Stimulated activated CD8-positive, alpha-beta memory T cell treated with anti-CD3 and anti-CD28 coated beads, Interleukin-2, amount 100 ng/mL, for 1 hour (primary cell): ENCODE measurements at regions not wholly inside any gene's neighbourhood (a gene's known extent, or its start where the extent isn't known, plus 50 kb on each side); places are given as distances from the start of the nearest gene placed in this dataset.
"Not testable (repeated sequence)": the region's sequence is repeated elsewhere in the genome, so short reads cannot be mapped to it uniquely, and the experiment has no call there.

Experiments used
- DNase-seq, 2 donors: peaks; one replicate each; pipeline ENCODE4 v3.0.0-alpha.2; 2020; ENCODE audit warnings: low read depth in 2 of 2

DNA sequence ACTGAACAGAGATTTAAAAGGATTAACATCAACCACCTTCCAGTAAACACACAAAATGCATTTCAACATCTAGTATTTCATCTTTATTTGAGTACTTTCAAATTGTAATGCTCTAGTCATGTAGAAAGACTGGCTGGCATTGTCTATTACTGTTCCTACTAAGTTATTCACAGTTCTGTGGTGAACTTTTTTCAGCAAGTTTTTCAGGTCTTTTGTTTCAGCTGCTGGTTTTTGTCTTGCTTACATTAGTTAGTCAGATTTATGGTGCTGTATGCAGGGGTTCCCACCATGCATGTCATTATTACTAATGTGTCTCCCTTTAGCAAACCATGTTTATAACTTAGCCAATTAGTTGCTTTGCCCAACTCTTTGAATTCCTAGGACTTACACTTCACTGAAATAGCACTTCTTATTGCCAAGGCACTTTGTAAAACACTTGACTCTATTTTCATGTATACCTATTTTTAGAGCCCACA is 253.4 kb upstream of the KITLG start:
- no peak for DNase-seq

DNA sequence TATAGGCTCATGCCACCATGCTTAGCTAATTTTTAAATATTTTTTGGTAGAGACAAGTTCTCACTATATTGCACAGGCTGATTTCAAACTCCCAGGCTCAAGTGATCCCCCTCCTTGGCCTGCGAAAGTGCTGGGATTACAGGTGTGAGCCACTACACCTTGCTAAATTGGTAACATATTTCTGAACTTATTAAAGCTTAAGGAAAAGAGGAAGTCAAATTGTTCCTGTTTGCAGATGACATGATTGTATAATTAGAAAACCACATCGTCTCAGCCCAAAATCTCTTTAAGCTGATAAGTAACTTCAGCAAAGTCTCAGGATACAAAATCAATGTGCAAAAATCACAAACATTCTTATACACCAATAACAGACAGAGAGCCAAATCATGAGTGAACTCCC is 248.3 kb upstream of the KITLG start:
- not testable (repeated sequence) for DNase-seq

DNA sequence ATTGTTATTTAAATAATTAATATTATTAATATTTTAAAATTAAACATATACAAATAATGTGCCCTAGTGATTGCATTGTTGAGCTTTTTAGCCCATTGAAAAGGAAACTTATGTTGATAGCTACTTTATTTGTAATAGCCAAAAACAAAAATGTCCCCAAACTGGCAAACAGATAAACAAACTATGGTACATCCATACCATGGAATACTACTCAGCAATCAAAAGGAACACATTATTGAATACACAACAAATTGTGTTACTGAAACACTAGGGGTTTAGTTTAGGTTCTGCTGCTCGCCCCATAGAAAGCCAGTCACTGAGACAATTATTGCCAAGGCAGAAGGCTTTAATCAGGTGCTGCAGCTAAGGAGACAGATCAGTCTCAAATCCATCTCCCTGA is 239.7 kb upstream of the KITLG start:
- DNase-seq: no peak

DNA sequence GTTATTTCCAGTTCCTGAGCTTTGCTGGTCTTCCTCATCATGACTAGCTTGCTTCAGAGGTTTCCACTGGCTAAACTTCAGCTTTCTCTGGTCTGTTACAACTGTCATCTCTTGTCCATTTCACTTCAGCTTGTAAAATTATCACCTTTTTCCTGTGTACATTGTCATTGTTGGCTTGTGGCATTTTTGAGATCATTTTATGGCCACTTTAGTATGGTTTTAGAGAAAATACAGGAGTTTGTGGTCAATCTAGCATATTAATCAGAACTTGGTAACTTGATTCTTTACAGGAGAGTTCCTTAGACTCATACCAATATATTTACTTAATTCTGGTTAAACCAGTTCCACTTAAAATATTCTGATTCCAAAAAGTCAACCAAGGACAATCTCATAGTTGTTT is 235.9 kb upstream of the KITLG start:
- DNase-seq: no peak

DNA sequence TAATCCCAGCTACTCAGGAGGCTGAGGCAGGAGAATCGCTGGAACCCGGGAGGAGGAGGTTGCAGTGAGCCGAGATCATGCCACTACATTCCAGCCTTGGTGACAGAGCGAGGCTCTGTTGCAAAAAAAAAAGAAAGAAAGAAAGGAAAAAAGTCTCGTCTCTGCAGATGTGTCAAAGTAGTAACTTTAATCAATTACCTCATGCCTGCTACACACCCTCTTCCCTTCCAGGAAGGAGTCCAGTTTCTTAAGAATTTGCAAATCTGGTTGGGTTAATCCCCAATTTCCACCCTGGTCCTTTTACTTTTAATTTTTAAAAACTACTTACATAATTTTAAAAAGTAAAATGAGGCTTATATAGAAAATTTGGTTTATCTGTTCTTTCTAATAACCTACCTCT is 234.5 kb upstream of the KITLG start:
- no peak for DNase-seq

DNA sequence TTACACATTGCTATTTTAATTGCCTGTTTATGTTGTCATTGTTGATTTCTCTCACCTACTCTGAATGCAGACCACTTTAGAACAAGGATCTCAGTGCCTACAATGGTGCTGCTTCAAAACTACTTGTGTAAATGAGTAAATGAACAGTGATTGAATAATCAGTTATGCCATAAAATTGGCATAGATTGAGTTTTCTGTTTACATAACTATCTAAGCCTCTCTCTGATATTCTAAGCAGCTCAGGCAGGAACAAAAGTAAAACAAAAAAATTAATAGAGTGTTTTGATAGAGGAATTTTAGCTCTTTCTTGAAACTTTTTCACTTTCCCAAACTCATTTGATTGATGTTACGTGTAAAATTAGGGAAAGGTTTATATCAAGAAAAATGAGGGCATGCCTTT is 232.3 kb upstream of the KITLG start:
- no peak for DNase-seq

DNA sequence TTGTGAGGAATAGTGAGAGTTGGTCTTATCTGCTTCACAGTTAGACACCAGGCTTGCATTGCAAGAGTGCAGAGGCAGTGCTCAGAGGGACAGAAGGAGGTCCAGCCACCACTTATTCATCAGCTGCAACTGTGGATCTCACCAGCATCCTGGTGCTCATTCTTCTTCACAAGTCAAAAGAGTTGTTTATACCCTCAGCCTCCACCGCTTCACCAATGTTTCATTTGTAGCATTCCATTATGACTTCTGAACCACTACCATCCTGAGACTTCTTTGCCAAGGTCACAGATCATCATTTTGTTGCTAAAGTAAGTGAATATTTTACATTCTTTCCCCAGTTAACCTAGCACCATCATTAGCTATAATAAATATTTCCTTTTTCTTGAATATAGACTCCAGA is 230.5 kb upstream of the KITLG start:
- no peak for DNase-seq

DNA sequence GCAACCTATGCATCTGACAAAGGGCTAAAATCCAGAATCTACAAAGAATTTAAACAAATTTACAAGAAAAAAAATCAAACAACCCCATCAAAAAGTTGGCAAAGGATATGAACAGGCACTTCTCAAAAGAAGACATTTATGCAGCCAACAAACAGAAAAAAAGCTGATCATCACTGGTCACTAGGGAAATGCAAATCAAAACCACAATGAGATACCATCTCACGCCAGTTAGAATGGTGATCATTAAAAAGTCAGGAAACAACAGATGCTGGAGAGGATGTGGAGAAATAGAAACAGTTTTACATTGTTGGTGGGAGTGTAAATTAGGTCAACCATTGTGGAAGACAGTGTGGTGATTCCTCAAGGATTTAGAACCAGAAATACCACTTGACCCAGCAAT is 229.6 kb upstream of the KITLG start:
- DNase-seq: not testable (repeated sequence)

DNA sequence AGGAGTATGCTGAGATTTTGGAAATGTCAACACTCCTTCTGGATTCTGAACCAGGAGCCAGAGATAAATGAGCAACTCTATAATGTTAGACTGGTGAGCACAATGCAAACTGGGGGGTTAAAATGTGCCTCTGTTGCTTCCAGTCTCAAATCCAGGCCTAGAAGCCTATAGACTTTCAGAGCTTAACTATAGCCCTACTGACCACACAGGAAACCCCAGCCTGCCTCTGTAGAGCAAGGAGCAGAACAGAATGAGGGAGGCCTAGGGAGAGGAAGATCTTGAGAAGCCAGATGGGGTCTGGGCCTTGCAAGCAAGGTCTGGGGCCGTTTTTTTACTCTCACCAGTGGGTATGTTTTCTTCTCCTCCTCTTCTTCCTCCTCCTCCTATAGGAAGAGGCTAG is 225.4 kb upstream of the KITLG start:
- DNase-seq: no peak

DNA sequence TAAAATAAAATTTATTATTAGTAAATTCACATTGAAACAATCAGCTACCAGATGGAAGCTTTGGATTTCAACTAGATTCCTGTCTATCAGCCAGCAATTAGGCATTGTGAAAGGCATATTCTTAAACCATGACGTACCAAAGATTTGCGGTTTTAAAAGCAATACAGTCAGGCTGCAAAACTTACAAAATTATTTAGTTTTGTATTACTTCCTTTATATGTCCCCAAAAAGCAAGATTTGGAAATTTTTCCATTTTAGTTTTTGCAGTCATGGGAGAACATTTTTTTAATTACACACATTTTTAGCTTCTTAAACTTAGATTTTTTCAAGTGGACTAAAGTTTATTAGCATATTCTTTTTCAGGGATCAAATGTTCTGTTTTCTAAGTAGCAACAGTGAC is 225.0 kb upstream of the KITLG start:
- no peak for DNase-seq

DNA sequence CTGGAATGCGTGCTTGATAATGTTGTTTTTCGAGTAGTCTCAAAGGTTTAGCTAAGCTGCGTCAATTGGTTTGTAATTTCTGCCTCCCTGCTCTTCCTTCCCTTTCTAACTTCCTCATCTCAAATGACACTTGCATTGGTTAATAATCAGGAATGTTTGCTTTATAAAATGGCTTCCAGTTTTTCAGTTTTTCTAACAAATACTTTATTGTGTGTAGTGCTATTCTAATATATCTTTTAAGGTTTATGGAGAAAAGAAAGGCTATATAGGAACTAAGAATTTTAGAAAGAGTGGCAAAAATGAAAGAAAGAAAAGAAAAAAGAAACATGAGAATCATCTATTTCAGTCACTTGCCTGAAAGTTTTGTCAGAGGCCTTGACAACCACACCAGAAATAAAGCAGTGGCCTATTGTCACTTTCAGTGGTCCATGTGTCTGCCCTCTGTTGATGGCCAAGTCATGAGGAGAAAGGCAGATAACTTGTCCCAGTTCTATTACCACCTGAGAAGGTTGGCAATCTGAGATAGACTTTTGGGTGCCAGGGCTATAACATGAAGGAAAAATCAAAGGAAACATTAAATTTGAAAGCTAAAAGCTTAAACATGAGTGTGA is 221.9 kb upstream of the KITLG start:
- DNase-seq: no peak

DNA sequence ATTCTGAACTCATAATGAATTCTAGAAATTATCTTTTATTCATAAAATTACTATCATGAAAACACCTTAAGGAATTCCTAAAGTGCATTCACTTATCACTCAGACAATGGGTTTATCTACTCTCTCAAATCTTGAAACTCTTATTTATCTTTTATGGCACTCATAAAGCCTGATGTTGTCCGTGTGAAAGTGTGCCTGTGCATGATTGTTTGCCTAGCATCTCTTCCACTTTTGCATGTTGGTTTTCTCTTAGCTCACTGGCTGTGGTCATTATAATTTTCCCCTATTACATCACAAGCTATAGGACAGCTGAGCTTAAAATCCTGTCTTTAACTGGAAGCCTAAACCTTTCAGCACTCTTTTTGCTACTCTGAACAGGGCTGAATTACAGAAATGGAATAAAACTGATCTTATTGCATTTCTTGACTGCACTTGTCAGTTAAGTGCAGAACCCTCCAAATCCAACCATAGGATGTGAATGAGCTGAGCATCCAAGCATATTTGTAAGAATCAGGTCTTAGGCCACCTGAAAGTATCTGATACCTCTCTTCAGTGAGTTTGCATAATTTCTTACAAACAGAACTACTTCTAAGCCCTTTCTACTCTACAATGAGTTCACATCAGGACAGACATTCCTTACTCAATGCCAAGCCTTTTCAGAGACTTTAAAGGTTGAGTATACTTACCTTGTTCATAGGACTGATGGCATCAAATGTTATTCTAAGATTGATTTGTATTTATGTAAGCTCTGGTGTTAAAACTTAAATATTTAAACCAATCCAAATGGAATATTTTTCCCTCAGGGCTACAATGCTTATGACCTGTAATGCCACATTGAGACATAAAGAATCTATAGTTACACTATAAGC is 221.2 kb upstream of the KITLG start:
- no peak for DNase-seq

DNA sequence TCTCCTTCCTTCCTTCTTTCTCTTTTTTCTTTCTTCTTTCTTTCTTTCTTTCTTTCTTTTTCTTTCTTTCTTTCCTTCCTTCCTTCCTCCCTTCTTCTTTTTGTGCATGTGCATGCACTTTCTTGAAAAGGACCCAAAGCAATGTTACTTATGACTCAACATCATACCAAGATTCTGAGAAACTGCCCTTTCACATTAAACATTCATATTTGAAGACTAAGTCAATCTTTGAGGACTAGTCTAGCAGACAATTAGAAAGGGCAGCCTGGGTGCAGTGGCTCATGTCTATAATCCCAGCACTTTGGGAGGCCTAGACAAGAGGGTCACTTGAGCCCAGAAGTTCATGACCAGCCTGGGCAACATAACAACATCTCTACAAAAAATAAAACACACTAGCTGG is 212.8 kb upstream of the KITLG start:
- no peak for DNase-seq

DNA sequence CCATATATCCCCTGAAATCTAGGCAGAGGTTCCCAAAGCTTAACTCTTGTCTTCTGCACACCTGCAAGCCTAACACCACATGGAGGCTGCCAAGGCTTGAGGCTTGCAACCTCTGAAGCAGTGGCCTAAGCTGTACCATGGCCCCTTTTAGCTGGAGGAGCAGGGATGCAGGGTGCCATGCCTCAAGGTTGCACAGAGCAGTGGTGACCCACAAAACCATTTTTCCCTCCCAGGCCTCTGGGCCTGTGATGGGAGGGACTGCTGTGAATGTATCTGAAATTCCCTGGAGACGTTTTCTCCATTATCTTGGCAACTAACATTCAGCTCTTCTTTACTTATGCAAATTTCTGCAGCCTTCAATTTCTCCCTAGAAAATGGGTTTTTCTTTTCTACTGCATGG is 210.0 kb upstream of the KITLG start:
- no peak for DNase-seq

DNA sequence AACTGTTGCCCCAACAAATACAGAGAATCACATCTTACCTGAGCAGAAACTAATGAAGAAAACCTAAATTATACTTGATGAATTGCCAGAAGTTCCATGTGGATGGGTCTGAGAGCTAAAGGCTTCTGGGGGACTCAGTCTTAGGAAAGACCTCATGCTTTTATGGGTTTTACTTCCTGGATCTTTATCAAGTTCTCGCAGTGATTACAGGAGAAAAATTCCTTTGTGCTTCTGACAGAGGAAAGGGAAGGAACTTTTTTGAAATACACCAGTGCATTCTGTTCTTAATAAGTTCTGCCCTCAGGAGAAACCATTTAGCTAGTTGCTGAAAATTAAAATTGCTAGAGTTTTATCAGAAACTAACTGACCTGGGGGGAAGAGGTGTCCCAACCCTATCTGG is 203.9 kb upstream of the KITLG start:
- DNase-seq: no peak

DNA sequence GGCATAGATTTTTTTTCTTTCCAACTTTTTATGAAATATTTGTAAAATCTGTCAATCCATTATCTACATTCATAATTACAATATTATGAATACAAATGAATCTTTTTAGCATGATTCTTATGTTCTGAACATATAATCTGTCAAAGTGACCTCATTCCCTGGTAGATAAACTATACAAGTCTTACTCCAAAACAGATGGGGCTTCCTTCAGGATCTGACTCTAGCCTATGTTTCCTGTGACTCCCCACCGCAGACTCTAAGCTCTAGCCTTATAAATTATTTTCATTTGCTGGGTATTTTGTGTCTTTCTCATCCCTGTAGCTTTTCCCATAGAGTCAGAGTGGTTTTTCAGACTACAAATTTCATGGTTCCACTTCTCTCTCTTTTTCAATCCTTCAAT is 202.1 kb upstream of the KITLG start:
- DNase-seq: no peak

DNA sequence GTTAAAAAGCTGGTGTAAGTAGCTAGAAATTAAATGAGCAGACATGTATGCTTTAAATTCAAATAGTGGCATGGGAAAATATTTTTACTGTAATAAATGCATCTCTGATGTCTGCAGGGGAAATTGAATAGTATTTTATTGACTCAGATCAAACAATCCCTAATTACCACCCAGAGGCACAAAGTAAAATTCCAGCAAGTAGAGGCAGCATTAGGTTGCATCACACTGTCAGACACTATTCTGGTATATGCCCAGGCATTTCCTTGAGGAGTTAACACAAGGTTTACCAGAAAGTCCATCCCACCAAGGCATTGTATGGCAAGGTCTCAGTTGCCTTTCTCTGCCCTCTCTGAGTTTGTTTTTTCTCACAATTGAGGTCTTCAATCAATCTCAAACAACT is 201.6 kb upstream of the KITLG start:
- DNase-seq: no peak

DNA sequence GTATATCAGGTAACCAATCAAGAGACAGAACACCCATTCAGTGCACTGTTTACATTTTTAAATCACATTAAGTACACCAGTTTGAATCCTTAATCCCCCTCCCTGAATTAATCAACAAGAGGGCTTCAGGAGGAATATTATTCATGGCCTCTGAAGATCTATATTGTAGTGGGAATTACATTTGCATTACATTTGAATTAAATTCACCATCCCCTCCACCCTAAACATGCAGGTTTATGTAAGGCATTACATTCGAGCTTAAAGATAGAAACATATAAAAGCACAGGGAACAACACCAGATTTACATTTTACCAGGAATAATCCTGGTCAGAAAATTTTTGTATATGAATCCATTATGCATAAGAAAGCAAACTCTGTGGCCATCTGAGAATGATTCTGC is 197.8 kb upstream of the KITLG start:
- DNase-seq: no peak

DNA sequence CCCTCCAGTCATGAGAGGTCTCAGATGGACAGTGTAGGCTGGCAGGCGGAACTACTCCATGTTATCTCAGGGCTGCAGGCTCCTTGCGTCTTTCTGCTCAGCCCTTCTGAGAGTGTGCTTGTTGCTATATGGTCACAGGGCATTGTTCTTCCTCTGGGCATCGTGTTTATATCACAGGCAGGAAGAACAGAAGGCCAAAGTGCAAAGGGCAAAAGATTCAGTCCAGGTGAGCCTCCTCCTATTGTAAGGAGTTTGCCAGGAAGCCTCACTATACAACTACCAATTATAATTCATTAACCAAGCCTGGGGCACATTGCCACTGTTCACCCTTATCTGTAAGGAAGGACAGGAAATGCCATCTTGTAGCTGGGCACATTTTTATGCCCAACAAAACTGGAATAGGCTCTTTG is 195.5 kb upstream of the KITLG start:
- DNase-seq: no peak

DNA sequence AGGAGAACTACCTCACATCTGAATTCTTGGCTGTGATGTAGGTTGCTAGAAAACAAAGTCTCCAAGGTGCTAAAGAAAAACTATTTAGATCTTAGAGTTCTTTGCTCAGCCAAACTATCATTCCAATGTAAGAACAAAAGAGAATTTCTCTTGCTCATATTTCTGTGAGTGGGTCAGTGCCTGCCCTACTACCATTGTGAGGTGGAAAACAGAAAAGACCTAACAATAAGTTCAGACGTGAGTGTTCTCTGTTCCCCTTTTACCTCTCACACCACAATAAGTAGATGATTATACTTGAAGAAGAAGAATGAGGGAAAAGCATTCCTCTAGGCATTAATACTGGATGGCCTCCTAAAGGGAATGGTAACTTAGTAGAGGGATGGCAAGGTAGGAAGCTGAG is 187.4 kb upstream of the KITLG start:
- no peak for DNase-seq

DNA sequence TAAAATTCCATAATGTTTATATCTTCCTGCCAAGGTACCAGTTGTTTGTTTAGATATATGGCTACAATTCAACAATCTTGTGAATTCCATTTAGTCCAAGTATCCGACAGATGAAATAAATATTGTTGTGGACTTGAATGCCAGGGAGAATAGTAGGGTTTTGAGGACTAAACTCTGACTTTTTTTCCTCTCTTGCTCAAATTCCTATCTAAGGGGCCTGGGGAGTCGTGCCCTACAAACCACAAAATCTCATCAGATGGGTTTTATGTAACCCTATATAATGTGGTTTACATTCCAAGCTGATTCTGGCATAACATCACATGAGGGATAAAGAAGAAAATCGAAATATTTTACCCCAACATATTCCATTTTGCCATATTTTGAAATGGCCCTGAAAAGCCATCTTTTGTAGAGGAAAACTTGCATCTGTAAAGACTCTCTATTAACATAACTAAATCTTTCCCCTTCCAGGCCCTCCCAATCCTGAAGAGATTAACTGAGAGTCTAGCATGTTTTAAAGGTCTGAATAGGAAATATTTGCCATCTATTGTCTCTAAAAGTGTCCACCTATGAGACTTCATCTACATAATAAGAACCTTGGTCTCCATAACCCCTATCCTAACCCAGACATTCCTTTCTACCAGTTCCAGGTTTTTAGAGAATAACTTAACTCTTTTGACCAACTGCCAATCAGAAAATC is 184.7 kb upstream of the KITLG start:
- no peak for DNase-seq

DNA sequence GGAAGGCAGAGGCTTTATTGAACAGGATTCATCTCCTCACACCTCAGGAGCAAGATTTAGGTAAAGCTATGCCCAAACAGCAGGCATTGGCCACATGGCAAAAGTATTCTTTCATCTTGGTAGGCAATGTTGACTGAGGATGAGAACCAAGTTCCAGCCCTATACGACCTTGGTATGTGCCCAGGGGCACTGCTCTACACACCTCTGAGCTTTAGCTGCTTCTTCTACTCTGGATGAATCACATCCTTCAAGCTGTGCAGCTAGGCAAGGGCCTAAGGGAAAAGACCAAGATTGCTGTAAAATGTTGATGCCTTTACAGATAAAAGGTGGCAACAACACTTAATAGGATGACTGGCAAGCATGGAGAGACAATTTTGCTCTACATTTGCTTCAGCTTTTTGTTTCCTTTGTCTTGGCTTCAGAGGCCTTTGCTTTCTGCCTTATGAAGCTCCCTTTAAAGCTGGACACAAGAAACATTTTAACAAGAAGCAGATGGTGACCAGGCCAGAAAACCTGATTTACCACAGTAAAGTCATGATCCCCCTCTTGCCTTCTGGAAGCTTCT is 183.3 kb upstream of the KITLG start:
- no peak for DNase-seq

DNA sequence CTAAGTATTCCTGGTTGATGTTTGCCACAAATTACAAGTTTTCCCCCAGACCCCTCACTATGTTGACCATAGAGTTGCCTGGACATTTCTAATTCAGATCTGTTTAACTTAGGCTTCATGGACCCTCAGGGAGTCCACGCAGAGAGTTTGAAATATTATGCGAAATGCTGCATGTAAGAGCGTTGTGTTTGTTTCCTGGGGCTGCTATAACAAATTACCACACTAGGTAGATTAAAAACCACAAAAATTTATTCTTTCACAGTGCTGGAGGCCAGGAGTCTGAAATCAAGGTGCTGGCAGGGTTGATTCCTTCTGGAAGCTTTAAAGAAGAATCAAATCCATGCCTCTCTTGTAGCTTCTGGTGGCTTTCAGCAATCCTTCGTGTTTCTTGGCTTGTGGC is 177.9 kb upstream of the KITLG start:
- no peak for DNase-seq
